ENCODE measurements at regions not wholly inside any gene's neighbourhood (a gene's known extent, or its start where the extent isn't known, plus 50 kb on each side); places are given as distances from the start of the nearest gene placed in this dataset.

DNA sequence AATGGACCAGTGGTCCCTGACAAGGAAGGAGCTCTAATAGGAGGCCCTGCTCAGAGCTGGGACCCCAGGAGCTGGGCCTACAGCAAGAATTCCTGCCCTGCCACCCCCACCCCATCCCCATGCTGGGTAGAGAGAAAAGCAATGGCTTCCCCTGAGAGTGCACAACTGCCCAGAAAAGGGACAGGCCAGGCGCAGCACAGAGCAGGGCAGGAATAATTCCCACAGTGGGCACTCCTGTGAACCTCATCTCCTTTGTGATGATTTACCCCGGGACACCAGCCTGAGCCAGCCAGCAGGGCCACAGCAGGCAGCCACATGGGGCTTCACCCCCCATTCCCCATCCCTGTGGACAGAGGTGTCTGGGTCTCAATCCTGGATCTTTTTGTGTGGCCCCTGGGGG is 104.0 kb upstream of the IQSEC1 start:
- Histone ChIP-seq H2AFZ (ENCODE audit: low read depth, low read length) (no peak overlapping the region), H3K27ac (ENCODE audit: low read length) (no peak overlapping the region), H4K20me1 (ENCODE audit: insufficient read depth, low read length) (no peaks in the 10 kb centered on the region), H3K4me2 (ENCODE audit: low read length) (no peak overlapping the region), H3K36me3 (replicated peaks; ENCODE audit: low read depth, low read length) (no peaks in the 10 kb centered on the region), H3K9me3 (ENCODE audit: insufficient read depth, low read length) (peaks cover 9% of the 10 kb centered on the region), H3K4me3 (ENCODE audit: low read length) (no peak overlapping the region), H3K9ac (ENCODE audit: low read length) (no peak overlapping the region), H3K79me2 (ENCODE audit: low read length) (no peaks in the 10 kb centered on the region), H3K4me1 (ENCODE audit: low read length) (no peaks in the 10 kb centered on the region), H3K27me3 (ENCODE audit: low read depth, low read length) (peaks cover 23% of the 10 kb centered on the region; the same call in 1 of the 2 replicates)
- TF ChIP-seq, protein P1, sequence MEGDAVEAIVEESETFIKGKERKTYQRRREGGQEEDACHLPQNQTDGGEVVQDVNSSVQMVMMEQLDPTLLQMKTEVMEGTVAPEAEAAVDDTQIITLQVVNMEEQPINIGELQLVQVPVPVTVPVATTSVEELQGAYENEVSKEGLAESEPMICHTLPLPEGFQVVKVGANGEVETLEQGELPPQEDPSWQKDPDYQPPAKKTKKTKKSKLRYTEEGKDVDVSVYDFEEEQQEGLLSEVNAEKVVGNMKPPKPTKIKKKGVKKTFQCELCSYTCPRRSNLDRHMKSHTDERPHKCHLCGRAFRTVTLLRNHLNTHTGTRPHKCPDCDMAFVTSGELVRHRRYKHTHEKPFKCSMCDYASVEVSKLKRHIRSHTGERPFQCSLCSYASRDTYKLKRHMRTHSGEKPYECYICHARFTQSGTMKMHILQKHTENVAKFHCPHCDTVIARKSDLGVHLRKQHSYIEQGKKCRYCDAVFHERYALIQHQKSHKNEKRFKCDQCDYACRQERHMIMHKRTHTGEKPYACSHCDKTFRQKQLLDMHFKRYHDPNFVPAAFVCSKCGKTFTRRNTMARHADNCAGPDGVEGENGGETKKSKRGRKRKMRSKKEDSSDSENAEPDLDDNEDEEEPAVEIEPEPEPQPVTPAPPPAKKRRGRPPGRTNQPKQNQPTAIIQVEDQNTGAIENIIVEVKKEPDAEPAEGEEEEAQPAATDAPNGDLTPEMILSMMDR (IDR thresholded peaks at IDR 0.05; ENCODE audit: low read depth, low read length) = no peak
- TF ChIP-seq EZH2phosphoT487 (IDR thresholded peaks at IDR 0.05; ENCODE audit: low read depth) = no peak

DNA sequence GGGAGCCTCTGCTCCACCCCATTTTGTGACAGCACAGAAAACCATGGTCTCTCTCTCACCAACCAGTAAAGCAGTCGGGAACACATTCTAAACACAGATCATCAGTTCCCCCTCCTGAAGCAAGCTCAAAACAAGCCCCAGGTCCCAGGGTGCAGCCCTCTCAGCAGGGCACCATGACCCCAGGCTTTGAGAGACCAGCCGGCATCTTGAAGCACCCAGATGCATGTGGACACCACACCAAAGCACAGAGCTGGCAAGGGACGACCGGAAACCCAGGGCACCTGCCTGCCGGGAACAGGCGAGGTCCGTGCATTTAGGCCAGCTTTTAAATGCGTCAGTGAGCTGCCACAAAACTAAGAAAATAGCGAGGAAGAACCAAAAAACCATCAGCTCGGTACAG is 103.2 kb upstream of the IQSEC1 start:
- no peak for TF ChIP-seq EZH2phosphoT487 (IDR thresholded peaks at IDR 0.05; ENCODE audit: low read depth)
- TF ChIP-seq, protein P1 (IDR thresholded peaks at IDR 0.05; ENCODE audit: low read depth, low read length) = no peak
- H4K20me1 ChIP-seq (ENCODE audit: insufficient read depth, low read length) = no peaks in the 10 kb centered on the region
- H3K79me2 ChIP-seq (ENCODE audit: low read length) = no peaks in the 10 kb centered on the region
- no peaks in the 10 kb centered on the region for H3K36me3 ChIP-seq (replicated peaks; ENCODE audit: low read depth, low read length)
- H3K4me3 ChIP-seq (ENCODE audit: low read length) = no peak overlapping the region
- no peaks in the 10 kb centered on the region for H3K4me1 ChIP-seq (ENCODE audit: low read length)
- H3K9me3 ChIP-seq (ENCODE audit: insufficient read depth, low read length) = peaks cover 9% of the 10 kb centered on the region
- H3K4me2 ChIP-seq (ENCODE audit: low read length) = no peak overlapping the region
- no peak overlapping the region for H3K27ac ChIP-seq (ENCODE audit: low read length)
- peaks cover 21% of the 10 kb centered on the region; the same call in 1 of the 2 replicates for H3K27me3 ChIP-seq (ENCODE audit: low read depth, low read length)
- H3K9ac ChIP-seq (ENCODE audit: low read length) = no peak overlapping the region
- H2AFZ ChIP-seq (ENCODE audit: low read depth, low read length) = no peak overlapping the region

GRCh38 chr3:13174803-13175135 is 101.5 kb upstream of the IQSEC1 start:
- H3K27me3 ChIP-seq (ENCODE audit: low read depth, low read length) = peaks cover 23% of the 10 kb centered on the region; the same call in 1 of the 2 replicates
- TF ChIP-seq EZH2phosphoT487 (IDR thresholded peaks at IDR 0.05; ENCODE audit: low read depth) = no peak
- TF ChIP-seq, protein P1 (IDR thresholded peaks at IDR 0.05; ENCODE audit: low read depth, low read length) = no peak

GRCh38 chr3:13174011-13174802 is 101.0 kb upstream of the IQSEC1 start:
- no peak overlapping the region for H3K9ac ChIP-seq (ENCODE audit: low read length)
- peaks cover 9% of the 10 kb centered on the region for H3K9me3 ChIP-seq (ENCODE audit: insufficient read depth, low read length)
- TF ChIP-seq EZH2phosphoT487 (IDR thresholded peaks at IDR 0.05; ENCODE audit: low read depth) = no peak
- TF ChIP-seq, protein P1 (IDR thresholded peaks at IDR 0.05; ENCODE audit: low read depth, low read length) = no peak
- no peak overlapping the region for H3K27ac ChIP-seq (ENCODE audit: low read length)
- no peaks in the 10 kb centered on the region for H3K79me2 ChIP-seq (ENCODE audit: low read length)
- H3K4me3 ChIP-seq (ENCODE audit: low read length) = no peak overlapping the region
- H3K4me1 ChIP-seq (ENCODE audit: low read length) = no peaks in the 10 kb centered on the region
- H3K27me3 ChIP-seq (ENCODE audit: low read depth, low read length) = peaks cover 23% of the 10 kb centered on the region; the same call in 1 of the 2 replicates
- no peak overlapping the region for H2AFZ ChIP-seq (ENCODE audit: low read depth, low read length)
- H4K20me1 ChIP-seq (ENCODE audit: insufficient read depth, low read length) = 0 out of 2 replicates have a peak, but pooled peaks cover 2% of the 10 kb centered on the region
- H3K36me3 ChIP-seq (replicated peaks; ENCODE audit: low read depth, low read length) = no peaks in the 10 kb centered on the region
- no peak overlapping the region for H3K4me2 ChIP-seq (ENCODE audit: low read length)

More at GRCh38 chr3:13174803-13175135, 101.5 kb upstream of the IQSEC1 start:
- Histone ChIP-seq H3K4me1 (ENCODE audit: low read length) (no peaks in the 10 kb centered on the region), H2AFZ (ENCODE audit: low read depth, low read length) (no peak overlapping the region), H3K79me2 (ENCODE audit: low read length) (no peaks in the 10 kb centered on the region), H3K4me2 (ENCODE audit: low read length) (no peak overlapping the region), H3K4me3 (ENCODE audit: low read length) (no peak overlapping the region), H3K9me3 (ENCODE audit: insufficient read depth, low read length) (peaks cover 9% of the 10 kb centered on the region), H4K20me1 (ENCODE audit: insufficient read depth, low read length) (0 out of 2 replicates have a peak, but pooled peaks cover 2% of the 10 kb centered on the region), H3K27ac (ENCODE audit: low read length) (no peak overlapping the region), H3K9ac (ENCODE audit: low read length) (no peak overlapping the region), H3K36me3 (replicated peaks; ENCODE audit: low read depth, low read length) (no peaks in the 10 kb centered on the region)
